H9 (cell line): ENCODE measurements at regions not wholly inside any gene's neighbourhood (a gene's known extent, or its start where the extent isn't known, plus 50 kb on each side); places are given as distances from the start of the nearest gene placed in this dataset.
A peak's percentile ranks its signal among the peaks of the same experiment; 100 is the strongest.
"Not testable (repeated sequence)": the region's sequence is repeated elsewhere in the genome, so short reads cannot be mapped to it uniquely, and the experiment has no call there.

Experiments
- DNase-seq: peaks from one replicate; pipeline ENCODE4 v3.0.0-alpha.2; 2017
- H2AFZ ChIP-seq: one replicate; pipeline ENCODE4 v1.6.1; 2013; ENCODE audit warnings: mild to moderate bottlenecking, low read length, control low read depth, moderate library complexity
- H2AK5ac ChIP-seq: 2 replicates; pipeline ENCODE4 v1.6.1; 2013; ENCODE audit warnings: low read length, control low read depth, mixed read lengths; ENCODE audit not compliant: insufficient read length
- H2BK120ac ChIP-seq: one replicate; pipeline ENCODE4 v1.6.1; 2013; ENCODE audit warnings: low read depth, mild to moderate bottlenecking, low read length, control low read depth, inconsistent platforms; ENCODE audit not compliant: poor library complexity, severe bottlenecking
- H2BK12ac ChIP-seq: 2 replicates; pipeline ENCODE4 v1.6.1; 2013; ENCODE audit warnings: low read length, control low read depth, mixed read lengths, low read depth; ENCODE audit not compliant: insufficient read length
- H2BK15ac ChIP-seq: 2 replicates; pipeline ENCODE4 v1.6.1; 2013; ENCODE audit warnings: low read depth, low read length, control low read depth
- H2BK20ac ChIP-seq: one replicate; pipeline ENCODE4 v1.6.1; 2013; ENCODE audit warnings: low read depth, mild to moderate bottlenecking, low read length, control low read depth, inconsistent platforms; ENCODE audit not compliant: poor library complexity, severe bottlenecking
- H2BK5ac ChIP-seq: 2 replicates; pipeline ENCODE4 v1.6.1; 2013; ENCODE audit warnings: low read length, control low read depth, mixed read lengths; ENCODE audit not compliant: insufficient read length
- H3K14ac ChIP-seq: 2 replicates; pipeline ENCODE4 v1.6.1; 2013; ENCODE audit warnings: low read length, control low read depth; ENCODE audit not compliant: insufficient read depth
- H3K18ac ChIP-seq: 2 replicates; pipeline ENCODE4 v1.6.1; 2013; ENCODE audit warnings: low read depth, mild to moderate bottlenecking, mixed read lengths, low read length, control low read depth; ENCODE audit not compliant: insufficient read length
- H3K23ac ChIP-seq: 2 replicates; pipeline ENCODE4 v1.6.1; 2013; ENCODE audit warnings: low read length, control low read depth, mixed read lengths, low read depth; ENCODE audit not compliant: insufficient read length
- H3K23me2 ChIP-seq: 2 replicates; pipeline ENCODE4 v1.6.1; 2013; ENCODE audit warnings: low read depth, mild to moderate bottlenecking, mixed read lengths, low read length, control low read depth; ENCODE audit not compliant: insufficient read length, poor library complexity, severe bottlenecking
- H3K27ac ChIP-seq: 2 replicates; pipeline ENCODE4 v1.5.1; 2013; ENCODE audit warnings: low read length, control low read depth, mixed read lengths, low read depth; ENCODE audit not compliant: insufficient read length
- H3K27me3 ChIP-seq: 2 replicates; pipeline ENCODE4 v1.6.1; 2013; ENCODE audit warnings: low read length, control low read depth, inconsistent platforms; ENCODE audit not compliant: insufficient read depth
- H3K4ac ChIP-seq: 2 replicates; pipeline ENCODE4 v1.6.1; 2013; ENCODE audit warnings: low read depth, mild to moderate bottlenecking, control low read depth, inconsistent platforms, low read length, moderate library complexity
- H3K4me1 ChIP-seq: 2 replicates; pipeline ENCODE4 v1.6.1; 2013; ENCODE audit warnings: low read length, control low read depth, inconsistent platforms; ENCODE audit not compliant: insufficient read depth
- H3K4me2 ChIP-seq: 2 replicates; pipeline ENCODE4 v1.6.1; 2013; ENCODE audit warnings: low read length, control low read depth, mixed read lengths; ENCODE audit not compliant: insufficient read length, insufficient read depth
- H3K56ac ChIP-seq: 2 replicates; pipeline ENCODE4 v1.6.1; 2013; ENCODE audit warnings: low read depth, mild to moderate bottlenecking, mixed read lengths, low read length, control low read depth; ENCODE audit not compliant: insufficient read length
- H3K79me1 ChIP-seq: 2 replicates; pipeline ENCODE4 v1.6.1; 2013; ENCODE audit warnings: low read depth, mild to moderate bottlenecking, moderate library complexity, low read length, control low read depth, inconsistent platforms; ENCODE audit not compliant: insufficient read depth, poor library complexity, severe bottlenecking
- H3K79me2 ChIP-seq: 2 replicates; pipeline ENCODE4 v1.6.1; 2013; ENCODE audit warnings: low read length, control low read depth, inconsistent platforms; ENCODE audit not compliant: insufficient read depth
- H3K9ac ChIP-seq: 2 replicates; pipeline ENCODE4 v1.6.1; 2013; ENCODE audit warnings: low read length, control low read depth, mixed read lengths; ENCODE audit not compliant: insufficient read length; ENCODE audit errors: extremely low read depth
- H3K9me3 ChIP-seq: one replicate; pipeline ENCODE4 v1.6.1; 2013; ENCODE audit warnings: low read depth, low read length, inconsistent platforms; ENCODE audit not compliant: control insufficient read depth
- H3T11ph ChIP-seq: one replicate; pipeline ENCODE4 v1.6.1; 2013; ENCODE audit warnings: mild to moderate bottlenecking, low read length, control low read depth, inconsistent platforms
- H4K20me1 ChIP-seq: one replicate; pipeline ENCODE4 v1.6.1; 2013; ENCODE audit not compliant: control insufficient read depth, insufficient read length, insufficient read depth
- H4K5ac ChIP-seq: 2 replicates; pipeline ENCODE4 v1.6.1; 2013; ENCODE audit warnings: low read depth, mild to moderate bottlenecking, mixed read lengths, low read length, control low read depth; ENCODE audit not compliant: insufficient read length
- H4K8ac ChIP-seq: replicated peaks from 2 replicates; pipeline ENCODE4 v1.6.1; 2013; ENCODE audit warnings: low read length, control low read depth, mixed read lengths, low read depth; ENCODE audit not compliant: insufficient read length
- H4K91ac ChIP-seq: 2 replicates; pipeline ENCODE4 v1.6.1; 2013; ENCODE audit warnings: low read depth, mild to moderate bottlenecking, moderate library complexity, mixed read lengths, low read length, control low read depth; ENCODE audit not compliant: insufficient read length
- H3K27ac Mint-ChIP-seq, 3 experiments: 2 replicates in 2 of 3; 3 replicates in 1 of 3; pipeline ENCODE4 v1.8.0; 2020 to 2021; ENCODE audit warnings: mixed read lengths in 3 of 3, mild to moderate bottlenecking in 1 of 3, moderate library complexity in 1 of 3
- H3K27me3 Mint-ChIP-seq: 2 replicates; pipeline ENCODE4 v1.8.0; 2021; ENCODE audit warnings: low read depth, mild to moderate bottlenecking, moderate library complexity, mixed read lengths
- H3K36me3 Mint-ChIP-seq, 3 experiments: 2 replicates in 2 of 3; 3 replicates in 1 of 3; pipeline ENCODE4 v1.8.0; 2020 to 2021; ENCODE audit warnings: low read depth in 3 of 3, mixed read lengths in 3 of 3; ENCODE audit not compliant: insufficient read depth in 1 of 3
- H3K4me1 Mint-ChIP-seq, 2 experiments: 2 replicates each; pipeline ENCODE4 v1.8.0; 2020; ENCODE audit warnings: mixed read lengths in 2 of 2
- H3K4me3 Mint-ChIP-seq, 2 experiments: 2 replicates in 1 of 2; 3 replicates in 1 of 2; pipeline ENCODE4 v1.8.0; 2020 to 2021; ENCODE audit warnings: mild to moderate bottlenecking in 2 of 2, mixed read lengths in 2 of 2, moderate library complexity in 1 of 2
- H3K9me3 Mint-ChIP-seq, 2 experiments: 2 replicates in 1 of 2; 3 replicates in 1 of 2; pipeline ENCODE4 v1.8.0; 2020; ENCODE audit warnings: mild to moderate bottlenecking in 2 of 2, mixed read lengths in 2 of 2, moderate library complexity in 1 of 2
- CTCF ChIP-seq: fragments of 200-600 bp; sonication (generic); conservative IDR thresholded peaks from 3 replicates; pipeline ENCODE4 v1.8.0; 2021; ENCODE audit warnings: antibody characterized with exemption, mild to moderate bottlenecking
- WGBS: extraction: QIAGEN DNeasy Blood & Tissue Kit; methylation state at CpG from one replicate; pipeline ENCODE4 v1.1.7; 2013; ENCODE audit warnings: missing lambda C conversion rate, low lambda C conversion rate, mixed read lengths; ENCODE audit not compliant: insufficient read length; ENCODE audit errors: extremely low coverage; 5-methylcytosine and 5-hydroxymethylcytosine counted together

DNA sequence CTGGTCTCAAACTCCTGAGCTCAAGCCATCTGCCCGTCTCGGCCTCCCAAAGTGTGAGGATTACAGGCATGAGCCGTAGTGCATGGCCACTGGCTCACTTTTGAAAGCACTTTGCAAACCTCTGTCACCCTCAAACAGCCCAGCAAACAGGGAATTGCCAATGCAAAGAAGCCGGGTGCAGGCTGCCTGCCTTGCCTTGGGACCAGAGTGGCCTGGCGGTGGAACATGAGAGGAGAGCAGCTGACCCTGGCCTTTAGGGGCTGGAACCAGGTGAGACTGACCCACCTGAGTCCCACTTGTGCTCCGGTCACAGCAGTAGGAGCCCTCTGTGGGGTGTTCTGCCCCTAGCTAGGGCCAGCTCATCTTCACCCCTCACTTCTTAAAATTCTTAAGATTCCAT, 237.1 kb upstream of the GALNT17 start:
- H3K27ac Mint-ChIP-seq = peak overlapping the region; percentile 91 to 99 (median 99)
- H3K9me3 Mint-ChIP-seq = peaks cover 30 to 46% of the 10 kb centered on the region in 2 experiments
- H2BK5ac ChIP-seq = peak overlapping the region; percentile 28
- peaks cover 40 to 42% of the 10 kb centered on the region in 2 experiments for H3K4me1 Mint-ChIP-seq
- no peak overlapping the region for H3T11ph ChIP-seq
- no peak overlapping the region for H2BK120ac ChIP-seq
- peak; percentile 65 for DNase-seq
- peak overlapping the region; percentile 26 for H3K4me2 ChIP-seq
- H3K79me1 ChIP-seq = no peaks in the 10 kb centered on the region
- WGBS = no CpG with 5 or more reads among the region's 6 CpGs
- peaks cover 17% of the 10 kb centered on the region for H3K9me3 ChIP-seq
- H3K27me3 Mint-ChIP-seq = no peaks in the 10 kb centered on the region; the same call in 1 of the 2 replicates
- H3K56ac ChIP-seq = no peak overlapping the region
- peak overlapping the region; percentile 84 for H3K18ac ChIP-seq
- H3K4ac ChIP-seq = peak overlapping the region; percentile 18; the same call in 1 of the 2 replicates
- peak overlapping the region; percentile 72 for H3K14ac ChIP-seq
- peak overlapping the region; percentile 20 for H4K5ac ChIP-seq
- H2BK15ac ChIP-seq = no peak overlapping the region
- H3K4me1 ChIP-seq = peaks cover 31% of the 10 kb centered on the region
- no peak for TF ChIP-seq CTCF
- no peak overlapping the region for H2BK20ac ChIP-seq
- no peaks in the 10 kb centered on the region for H3K27me3 ChIP-seq
- peak overlapping the region; percentile 20 to 47; a peak in 4 of 5 replicates for H3K4me3 Mint-ChIP-seq
- no peaks in the 10 kb centered on the region for H4K20me1 ChIP-seq
- peak overlapping the region; percentile 69 for H4K8ac ChIP-seq
- H3K9ac ChIP-seq = peak overlapping the region; percentile 18
- no peak overlapping the region for H2AFZ ChIP-seq
- H3K79me2 ChIP-seq = no peaks in the 10 kb centered on the region
- no peak overlapping the region for H3K23ac ChIP-seq
- H3K27ac ChIP-seq = peak overlapping the region; percentile 97
- H3K36me3 Mint-ChIP-seq = peaks cover 22 to 42% (median 33%) of the 10 kb centered on the region in 3 experiments
- H2AK5ac ChIP-seq = peak overlapping the region; percentile 55
- H3K23me2 ChIP-seq = no peaks in the 10 kb centered on the region
- H2BK12ac ChIP-seq = peak overlapping the region; percentile 90
- peak overlapping the region; percentile 47 for H4K91ac ChIP-seq

DNA sequence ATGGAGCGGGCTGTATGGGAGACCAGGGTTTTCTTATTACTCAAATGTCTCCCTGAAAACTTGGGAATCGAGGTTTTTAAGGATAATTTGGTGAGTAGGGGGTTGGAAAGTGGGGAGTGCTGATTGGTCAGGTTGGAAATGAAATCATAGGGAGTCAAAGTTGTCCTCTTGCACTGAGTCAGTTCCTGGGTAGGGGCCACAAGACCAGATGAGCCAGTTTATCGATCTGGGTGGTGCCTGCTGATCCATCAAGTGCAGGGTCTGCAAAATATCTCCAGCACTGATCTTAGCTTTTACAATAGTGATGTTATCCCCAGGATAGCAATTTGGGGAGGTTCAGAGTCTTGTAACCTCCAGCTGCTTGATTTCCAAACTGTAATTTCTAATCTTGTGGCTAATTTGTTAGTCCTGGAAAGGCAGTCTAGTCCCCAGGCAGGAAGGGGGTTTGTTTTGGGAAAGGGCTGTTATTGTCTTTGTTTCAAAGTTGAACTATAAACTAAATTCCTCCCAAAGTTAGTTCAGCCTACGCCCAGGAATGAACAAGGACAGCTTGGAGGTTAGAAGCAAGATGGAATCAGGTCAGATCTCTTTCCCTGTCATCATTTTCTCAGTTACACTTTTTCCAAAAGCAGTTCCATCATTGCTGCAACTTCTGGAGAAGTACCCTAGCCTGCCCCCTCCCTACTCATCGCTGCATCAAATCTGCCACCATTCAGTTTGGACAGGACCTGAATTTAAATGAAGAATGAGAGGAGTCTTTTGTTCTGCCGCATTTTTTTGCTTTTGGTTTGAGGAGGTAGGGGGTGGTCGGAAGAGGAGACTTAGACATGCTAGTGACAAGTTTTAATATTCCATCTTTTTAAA, 236.4 kb upstream of the GALNT17 start:
- H3K27me3 Mint-ChIP-seq, H4K5ac ChIP-seq, H2BK20ac ChIP-seq, H4K20me1 ChIP-seq, H3K56ac ChIP-seq, H2BK120ac ChIP-seq, H3K79me1 ChIP-seq, H2AK5ac ChIP-seq, H3K23me2 ChIP-seq, H3K27me3 ChIP-seq, DNase-seq, H2BK12ac ChIP-seq, H3K79me2 ChIP-seq, H2BK15ac ChIP-seq, H2AFZ ChIP-seq, H2BK5ac ChIP-seq, H3K9me3 ChIP-seq, H3K23ac ChIP-seq, H3K4ac ChIP-seq, H3T11ph ChIP-seq: not testable (repeated sequence)
- peak overlapping the region; percentile 84 for H3K18ac ChIP-seq
- peaks cover 31% of the 10 kb centered on the region for H3K4me1 ChIP-seq
- Mint-ChIP-seq H3K36me3 (peaks cover 16 to 41% (median 31%) of the 10 kb centered on the region in 3 experiments), H3K4me3 (peak overlapping the region; percentile 2 to 47; a peak in 4 of 5 replicates), H3K27ac (peak overlapping the region; percentile 91 to 99 (median 96)), H3K9me3 (peaks cover 25 to 39% of the 10 kb centered on the region in 2 experiments), H3K4me1 (peaks cover 40 to 42% of the 10 kb centered on the region in 2 experiments)
- H4K91ac ChIP-seq = peak overlapping the region; percentile 47
- H4K8ac ChIP-seq = peak overlapping the region; percentile 69
- WGBS = no CpG with 5 or more reads among the region's 7 CpGs
- H3K4me2 ChIP-seq = peak overlapping the region; percentile 26
- peak overlapping the region; percentile 72; the same call in 1 of the 2 replicates for H3K14ac ChIP-seq
- peak overlapping the region; percentile 18 for H3K9ac ChIP-seq
- H3K27ac ChIP-seq = peak overlapping the region; percentile 97
